ENCODE measurements at regions not wholly inside any gene's neighbourhood (a gene's known extent, or its start where the extent isn't known, plus 50 kb on each side); places are given as distances from the start of the nearest gene placed in this dataset.

GRCh38 chr9:3768286-3768685 lies 242.5 kb upstream of the RFX3 start:
- no peak for TF ChIP-seq CTCF (IDR thresholded peaks at IDR 0.05)
- no peak for TF ChIP-seq POLR2A (IDR thresholded peaks at IDR 0.05)

Measured in suprapubic skin (tissue), 3 donors.